Epithelial cell of esophagus (primary cell): ENCODE measurements at regions not wholly inside any gene's neighbourhood (a gene's known extent, or its start where the extent isn't known, plus 50 kb on each side); places are given as distances from the start of the nearest gene placed in this dataset.

Experiments
- DNase-seq: peaks from one replicate; pipeline ENCODE4 v3.0.0; 2010; ENCODE audit warnings: low read depth
- H3K4me3 ChIP-seq: 2 replicates; pipeline ENCODE4 v1.5.1; 2011; ENCODE audit warnings: mild to moderate bottlenecking, low read length, control low read depth
- CTCF ChIP-seq: IDR thresholded peaks from 2 replicates; pipeline ENCODE4 v1.5.1; 2011; ENCODE audit warnings: low read depth, mild to moderate bottlenecking, low read length, control low read depth, inconsistent platforms; ENCODE audit not compliant: insufficient read depth; ENCODE audit errors: missing control alignments

GRCh38 chr6:108746366-108746765 is 101.9 kb upstream of the ARMC2 start:
- DNase-seq = peak; percentile 83
- no peak overlapping the region for H3K4me3 ChIP-seq
- TF ChIP-seq CTCF = no peak

- DNase-seq = no peak
- no peak for TF ChIP-seq CTCF
- no peak overlapping the region for H3K4me3 ChIP-seq
Observed at GRCh38 chr6:108746836-108747575, 101.2 kb upstream of the ARMC2 start.

GRCh38 chr6:108748055-108748454 is 100.2 kb upstream of the ARMC2 start:
- H3K4me3 ChIP-seq = no peak overlapping the region
- no peak for TF ChIP-seq CTCF
- DNase-seq = peak; percentile 54

GRCh38 chr6:108748959-108749358 is 99.3 kb upstream of the ARMC2 start:
- TF ChIP-seq CTCF = no peak

GRCh38 chr6:108750801-108751200 is 97.4 kb upstream of the ARMC2 start:
- TF ChIP-seq CTCF = no peak
- DNase-seq = no peak
- H3K4me3 ChIP-seq = no peak overlapping the region

More at GRCh38 chr6:108748959-108749358, 99.3 kb upstream of the ARMC2 start:
- H3K4me3 ChIP-seq = no peak overlapping the region
- DNase-seq = peak; percentile 56

GRCh38 chr6:108751282-108751681 is 96.9 kb upstream of the ARMC2 start:
- no peak for TF ChIP-seq CTCF
- no peak overlapping the region for H3K4me3 ChIP-seq
- DNase-seq = no peak
